AG04450 (cell line): ENCODE measurements at regions not wholly inside any gene's neighbourhood (a gene's known extent, or its start where the extent isn't known, plus 50 kb on each side); places are given as distances from the start of the nearest gene placed in this dataset.

Experiments used
- CTCF ChIA-PET: fragments of 300-600, 350-600 bp; formaldehyde crosslinking; extraction: SDS; loops from one replicate; lab custom pipeline; 2022; ENCODE audit warnings: antibody characterized with exemption, inconsistent platforms; lab: Charles Lee
- POLR2A ChIA-PET: fragments of 350-600 bp; formaldehyde crosslinking; extraction: SDS; loops from one replicate; lab custom pipeline; 2021; ENCODE audit warnings: antibody characterized with exemption, inconsistent platforms; lab: Yijun Ruan, JAX
- DNase-seq: peaks from one replicate; pipeline ENCODE4 v3.0.0-alpha.2; 2011; ENCODE audit warnings: low read depth, low spot score
- H3K27ac ChIP-seq: one replicate; pipeline ENCODE4 v1.5.1; 2012; ENCODE audit warnings: low read depth, low read length, control low read depth
- H3K27me3 ChIP-seq: one replicate; pipeline ENCODE4 v1.6.0; 2012; ENCODE audit warnings: low read length; ENCODE audit not compliant: control insufficient read depth, insufficient read depth
- H3K4me3 ChIP-seq: 2 replicates; pipeline ENCODE4 v1.5.1; 2011; ENCODE audit warnings: mild to moderate bottlenecking, low read depth, low read length, control low read depth
- H3K9me3 ChIP-seq: 2 replicates; pipeline ENCODE4 v1.5.1; 2012; ENCODE audit warnings: low read length; ENCODE audit not compliant: control insufficient read depth, insufficient read depth
- TF ChIP-seq, protein P1 (sequence below): IDR thresholded peaks from 2 replicates; pipeline ENCODE4 v1.5.1; 2011; ENCODE audit warnings: low read depth, low read length, control low read depth, inconsistent platforms

DNA sequence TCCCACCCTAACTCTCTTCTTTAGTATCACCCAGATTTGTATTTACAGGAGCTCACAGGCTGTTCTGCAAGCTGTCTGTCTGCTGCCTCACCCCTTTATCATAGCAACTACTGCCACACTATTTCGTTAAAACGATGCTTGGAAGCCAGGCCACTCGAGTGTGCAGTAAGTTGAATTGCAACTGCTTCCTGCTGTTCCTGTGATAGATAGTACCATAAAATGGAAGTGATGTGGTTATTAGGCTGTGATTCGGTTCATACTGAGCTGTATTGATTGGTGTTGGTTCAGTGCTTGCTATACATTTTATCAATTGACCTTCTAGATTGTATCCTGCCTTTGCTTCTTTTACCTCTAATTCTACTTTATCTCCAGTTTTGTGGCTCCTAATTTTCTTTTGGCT is 325.4 kb downstream of the RNF144B start:
- TF ChIP-seq, protein P1, sequence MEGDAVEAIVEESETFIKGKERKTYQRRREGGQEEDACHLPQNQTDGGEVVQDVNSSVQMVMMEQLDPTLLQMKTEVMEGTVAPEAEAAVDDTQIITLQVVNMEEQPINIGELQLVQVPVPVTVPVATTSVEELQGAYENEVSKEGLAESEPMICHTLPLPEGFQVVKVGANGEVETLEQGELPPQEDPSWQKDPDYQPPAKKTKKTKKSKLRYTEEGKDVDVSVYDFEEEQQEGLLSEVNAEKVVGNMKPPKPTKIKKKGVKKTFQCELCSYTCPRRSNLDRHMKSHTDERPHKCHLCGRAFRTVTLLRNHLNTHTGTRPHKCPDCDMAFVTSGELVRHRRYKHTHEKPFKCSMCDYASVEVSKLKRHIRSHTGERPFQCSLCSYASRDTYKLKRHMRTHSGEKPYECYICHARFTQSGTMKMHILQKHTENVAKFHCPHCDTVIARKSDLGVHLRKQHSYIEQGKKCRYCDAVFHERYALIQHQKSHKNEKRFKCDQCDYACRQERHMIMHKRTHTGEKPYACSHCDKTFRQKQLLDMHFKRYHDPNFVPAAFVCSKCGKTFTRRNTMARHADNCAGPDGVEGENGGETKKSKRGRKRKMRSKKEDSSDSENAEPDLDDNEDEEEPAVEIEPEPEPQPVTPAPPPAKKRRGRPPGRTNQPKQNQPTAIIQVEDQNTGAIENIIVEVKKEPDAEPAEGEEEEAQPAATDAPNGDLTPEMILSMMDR: no peak
- CTCF ChIA-PET: no interaction called here
- no peaks in the 10 kb centered on the region for H3K9me3 ChIP-seq

GRCh38 chr6:18720075-18720474 is 332.9 kb downstream of the RNF144B start:
- POLR2A ChIA-PET: no interaction called here

More for the DNA sequence above, 325.4 kb downstream of the RNF144B start:
- H3K27ac ChIP-seq: no peak overlapping the region
- POLR2A ChIA-PET: no interaction called here
- H3K4me3 ChIP-seq: no peak overlapping the region
- DNase-seq: no peak
- H3K27me3 ChIP-seq: no peaks in the 10 kb centered on the region

DNA sequence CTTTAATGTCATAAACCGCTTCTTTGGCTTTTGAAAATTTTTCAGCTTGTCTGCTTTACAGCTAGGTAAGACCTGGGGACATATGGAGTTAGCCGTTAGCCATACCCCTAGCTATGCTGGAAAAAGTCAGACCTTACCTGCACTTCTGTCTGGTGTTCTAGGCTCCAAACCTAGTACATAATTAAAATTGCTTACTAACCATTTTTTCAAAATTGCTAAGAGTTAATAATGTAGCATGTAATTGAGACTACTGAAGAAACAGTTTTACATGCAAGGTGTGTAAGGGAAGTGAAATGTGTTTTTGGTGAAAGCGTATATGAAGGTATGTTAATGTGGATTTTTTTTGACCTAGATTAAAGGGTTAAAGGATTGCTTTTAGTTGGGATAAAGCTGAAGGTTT is 336.9 kb downstream of the RNF144B start:
- DNase-seq: no peak
- no peak overlapping the region for H3K27ac ChIP-seq
- POLR2A ChIA-PET: no interaction called here
- no peaks in the 10 kb centered on the region for H3K9me3 ChIP-seq
- CTCF ChIA-PET: no interaction called here
- no peak overlapping the region for H3K4me3 ChIP-seq
- H3K27me3 ChIP-seq: no peaks in the 10 kb centered on the region
- TF ChIP-seq, protein P1: no peak

More at GRCh38 chr6:18720075-18720474, 332.9 kb downstream of the RNF144B start:
- DNase-seq: no peak
- no peaks in the 10 kb centered on the region for H3K9me3 ChIP-seq
- H3K27ac ChIP-seq: no peak overlapping the region
- no peak overlapping the region for H3K4me3 ChIP-seq
- no peaks in the 10 kb centered on the region for H3K27me3 ChIP-seq
- CTCF ChIA-PET: interaction anchor here (1.2 kb wide), 1 partner anchor 32 kb away, joined by 3 read pairs; no protein-coding TSS in a partner anchor
- TF ChIP-seq, protein P1: no peak

- ChIA-PET CTCF (no interaction called here), POLR2A (no interaction called here)
- DNase-seq: no peak
- H3K27me3 ChIP-seq: no peaks in the 10 kb centered on the region
- TF ChIP-seq, protein P1: no peak
- no peaks in the 10 kb centered on the region for H3K9me3 ChIP-seq
- no peak overlapping the region for H3K27ac ChIP-seq
- no peak overlapping the region for H3K4me3 ChIP-seq
These were observed 338.3 kb downstream of the RNF144B start for GRCh38 chr6:18725449-18725848.

DNA sequence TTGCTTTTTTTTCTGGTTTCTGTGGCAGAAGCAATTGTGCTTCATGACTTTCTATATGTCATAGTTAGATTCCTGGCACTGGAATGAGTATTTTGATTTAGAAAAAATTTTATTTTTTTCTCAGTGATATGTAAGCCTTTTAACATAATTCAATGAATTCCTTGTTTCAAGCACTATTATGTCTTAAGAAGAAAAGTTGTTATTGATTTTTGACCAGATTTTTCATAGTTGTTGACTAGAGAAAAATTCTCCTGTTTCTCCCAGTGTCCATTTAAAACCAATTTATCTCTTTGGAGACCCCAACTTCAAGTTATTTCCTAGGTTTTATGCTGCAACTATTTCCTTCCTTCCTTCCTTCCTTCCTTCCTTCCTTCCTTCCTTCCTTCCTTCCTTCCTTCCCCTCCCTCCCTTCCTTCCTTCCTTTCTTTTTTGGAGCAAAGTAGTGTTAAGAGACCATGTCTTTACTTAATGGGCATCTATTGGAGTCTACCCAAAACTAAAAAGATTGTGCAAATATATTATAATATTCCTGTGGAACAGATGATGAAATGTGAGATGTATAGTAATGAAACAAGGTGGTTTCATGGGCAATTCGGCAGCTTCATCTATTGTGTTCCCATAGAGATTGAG is 346.9 kb downstream of the RNF144B start:
- H3K4me3 ChIP-seq: no peak overlapping the region
- POLR2A ChIA-PET: no interaction called here
- no peak for DNase-seq
- CTCF ChIA-PET: no interaction called here
- H3K27ac ChIP-seq: no peak overlapping the region
- TF ChIP-seq, protein P1: no peak
- no peaks in the 10 kb centered on the region for H3K9me3 ChIP-seq
- no peaks in the 10 kb centered on the region for H3K27me3 ChIP-seq
